ENCODE measurements at regions not wholly inside any gene's neighbourhood (a gene's known extent, or its start where the extent isn't known, plus 50 kb on each side); places are given as distances from the start of the nearest gene placed in this dataset.

DNA sequence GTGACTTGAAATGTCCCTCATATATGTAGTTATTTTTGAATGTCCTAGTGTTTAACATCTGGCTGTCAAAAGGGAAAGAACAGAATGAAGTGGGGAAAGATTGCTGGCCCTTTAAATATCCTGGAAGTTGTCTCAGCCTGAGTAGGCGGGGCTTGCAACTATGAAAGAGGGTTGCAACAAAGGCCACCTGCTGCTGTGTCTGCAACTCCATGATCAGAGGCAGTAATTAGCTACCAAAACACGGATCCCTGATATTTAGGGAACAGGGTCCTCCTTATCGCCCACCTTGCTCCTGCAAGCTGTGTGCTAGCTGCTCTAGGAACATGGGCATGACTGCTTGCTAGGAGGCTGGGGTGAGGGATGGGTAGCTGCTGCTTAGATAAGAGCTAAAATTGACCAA is 100.2 kb upstream of the CFAP20DC start:
- TF ChIP-seq, protein P1, sequence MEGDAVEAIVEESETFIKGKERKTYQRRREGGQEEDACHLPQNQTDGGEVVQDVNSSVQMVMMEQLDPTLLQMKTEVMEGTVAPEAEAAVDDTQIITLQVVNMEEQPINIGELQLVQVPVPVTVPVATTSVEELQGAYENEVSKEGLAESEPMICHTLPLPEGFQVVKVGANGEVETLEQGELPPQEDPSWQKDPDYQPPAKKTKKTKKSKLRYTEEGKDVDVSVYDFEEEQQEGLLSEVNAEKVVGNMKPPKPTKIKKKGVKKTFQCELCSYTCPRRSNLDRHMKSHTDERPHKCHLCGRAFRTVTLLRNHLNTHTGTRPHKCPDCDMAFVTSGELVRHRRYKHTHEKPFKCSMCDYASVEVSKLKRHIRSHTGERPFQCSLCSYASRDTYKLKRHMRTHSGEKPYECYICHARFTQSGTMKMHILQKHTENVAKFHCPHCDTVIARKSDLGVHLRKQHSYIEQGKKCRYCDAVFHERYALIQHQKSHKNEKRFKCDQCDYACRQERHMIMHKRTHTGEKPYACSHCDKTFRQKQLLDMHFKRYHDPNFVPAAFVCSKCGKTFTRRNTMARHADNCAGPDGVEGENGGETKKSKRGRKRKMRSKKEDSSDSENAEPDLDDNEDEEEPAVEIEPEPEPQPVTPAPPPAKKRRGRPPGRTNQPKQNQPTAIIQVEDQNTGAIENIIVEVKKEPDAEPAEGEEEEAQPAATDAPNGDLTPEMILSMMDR (IDR thresholded peaks at IDR 0.05), result no peak
- TF ChIP-seq POLR2A (IDR thresholded peaks at IDR 0.05), result no peak
